ENCODE measurements at regions not wholly inside any gene's neighbourhood (a gene's known extent, or its start where the extent isn't known, plus 50 kb on each side); places are given as distances from the start of the nearest gene placed in this dataset.
"Not testable (repeated sequence)": the region's sequence is repeated elsewhere in the genome, so short reads cannot be mapped to it uniquely, and the experiment has no call there.

DNA sequence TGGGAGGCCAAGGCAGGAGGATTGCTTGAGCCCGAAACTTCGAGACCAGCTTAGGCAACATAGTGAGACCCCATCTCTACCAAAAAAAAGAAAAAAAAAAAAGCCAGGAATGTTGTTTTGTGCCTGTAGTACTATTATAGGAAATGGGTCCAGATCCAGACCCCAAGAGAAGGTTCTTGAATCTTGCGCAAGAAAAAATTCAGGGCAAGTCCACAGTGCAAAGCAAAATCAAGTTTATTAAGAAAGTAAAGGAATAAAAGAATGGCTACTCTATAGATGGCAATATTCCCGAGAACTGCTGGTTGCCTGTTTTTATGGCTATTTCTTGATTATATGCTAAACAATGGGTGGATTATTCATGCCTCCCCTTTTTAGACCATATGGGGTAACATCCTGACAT, 51.2 kb upstream of the RDX start:
- DNase-seq (ENCODE audit: insufficient read length, low spot score) (no peak), FAIRE-seq (no peak)
- no peak for TF ChIP-seq POLR2A (IDR thresholded peaks at IDR 0.05; ENCODE audit: low read depth, low read length)

DNA sequence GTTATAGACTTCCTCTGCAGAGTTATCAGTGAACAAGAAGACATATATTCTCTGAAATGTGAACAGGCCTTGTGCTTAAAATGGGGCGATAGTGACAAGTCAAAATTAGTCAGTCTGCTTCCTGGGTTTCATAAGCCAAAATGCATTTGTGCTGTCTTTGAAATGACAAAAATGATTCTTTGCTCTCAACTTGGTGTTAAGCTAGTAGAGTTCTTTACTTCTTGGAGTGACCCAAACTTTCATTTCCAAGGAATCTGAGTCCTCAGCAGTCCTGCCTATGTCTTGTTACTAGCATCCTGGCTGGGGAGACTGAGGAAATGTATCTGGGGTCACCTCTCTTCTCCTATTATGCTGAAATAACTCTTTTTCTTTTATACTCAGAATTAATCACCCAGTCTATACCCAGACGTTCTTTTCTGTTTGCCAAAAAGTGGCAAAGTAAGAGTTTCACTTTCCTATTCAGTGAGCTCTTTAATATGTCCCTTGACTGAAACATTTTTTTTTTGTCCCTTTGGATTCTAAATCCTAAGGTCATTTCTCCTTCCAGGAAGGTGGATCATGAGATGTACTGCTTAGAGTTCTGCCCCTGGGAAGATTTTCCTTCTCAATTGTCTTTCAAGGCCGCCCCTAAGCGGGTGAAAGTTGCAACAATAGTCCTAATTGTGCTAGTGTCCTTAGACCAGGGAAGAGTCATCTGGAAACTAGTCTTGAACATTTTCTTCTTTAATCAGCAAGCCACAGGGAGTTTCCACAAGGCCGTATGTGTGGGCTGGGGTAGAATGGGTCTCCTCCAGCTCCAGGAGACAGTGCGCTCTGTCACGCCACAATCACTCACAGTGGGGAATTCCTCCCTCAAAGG, 53.0 kb upstream of the RDX start:
- TF ChIP-seq POLR2A (IDR thresholded peaks at IDR 0.05; ENCODE audit: low read depth, low read length): no peak
- DNase-seq (ENCODE audit: insufficient read length, low spot score) (no peak), FAIRE-seq (no peak)

DNA sequence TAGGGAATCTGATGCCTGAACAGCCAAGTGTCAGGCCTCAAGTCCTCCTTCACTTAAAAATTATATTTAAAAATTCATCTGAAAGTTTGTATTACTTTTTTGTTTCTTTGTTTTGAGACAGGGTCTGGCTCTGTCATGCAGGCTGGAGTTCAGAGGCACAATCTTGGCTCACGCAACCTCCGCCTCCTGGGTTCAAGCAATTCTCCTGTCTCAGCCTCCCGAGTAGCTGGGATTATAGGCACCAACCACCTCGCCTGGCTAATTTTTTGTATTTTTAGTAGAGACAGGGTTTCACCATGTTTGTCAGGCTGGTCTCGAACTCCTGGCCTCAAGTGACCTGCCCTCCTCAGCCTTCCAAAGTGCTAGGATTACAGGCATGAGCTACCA, 53.6 kb upstream of the RDX start:
- DNase-seq (ENCODE audit: insufficient read length, low spot score); FAIRE-seq: not testable (repeated sequence)

DNA sequence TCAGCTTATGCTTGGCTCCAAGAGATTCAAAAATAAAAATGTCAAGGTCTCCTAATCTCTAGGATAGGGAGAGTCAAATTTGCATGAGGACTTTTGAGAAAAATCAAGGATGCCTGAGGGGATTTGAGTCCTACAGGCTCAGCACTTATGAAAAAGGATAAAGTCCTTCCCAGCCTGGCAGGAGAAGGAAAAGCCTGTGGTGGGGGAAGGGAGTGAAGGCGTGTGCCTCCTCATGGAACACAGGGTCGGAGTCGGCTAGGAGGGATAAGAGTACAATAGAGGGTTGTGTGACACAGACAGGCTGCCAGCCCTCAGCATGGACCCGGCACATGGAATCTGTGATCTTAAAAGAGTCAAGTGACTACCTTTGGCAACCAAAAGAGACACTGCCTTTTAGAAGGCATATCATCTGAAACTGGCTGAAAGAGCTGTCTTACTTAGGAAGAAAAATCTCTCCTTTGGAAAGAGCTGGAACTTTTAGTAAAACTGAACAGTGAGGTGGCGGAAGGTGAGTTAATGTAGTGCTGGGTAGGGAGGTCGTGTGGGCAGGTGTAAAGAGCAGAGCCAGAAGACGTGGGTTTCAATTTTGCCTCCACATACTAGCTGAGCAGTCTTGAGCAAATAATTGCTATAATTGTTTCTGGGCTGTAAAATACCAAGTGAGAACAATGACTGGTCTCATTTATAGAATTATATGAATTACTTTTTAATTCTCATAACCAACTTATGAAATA, 58.8 kb upstream of the RDX start:
- FAIRE-seq (no peak), DNase-seq (ENCODE audit: insufficient read length, low spot score) (no peak)
- no peak for TF ChIP-seq POLR2A (IDR thresholded peaks at IDR 0.05; ENCODE audit: low read depth, low read length)

DNA sequence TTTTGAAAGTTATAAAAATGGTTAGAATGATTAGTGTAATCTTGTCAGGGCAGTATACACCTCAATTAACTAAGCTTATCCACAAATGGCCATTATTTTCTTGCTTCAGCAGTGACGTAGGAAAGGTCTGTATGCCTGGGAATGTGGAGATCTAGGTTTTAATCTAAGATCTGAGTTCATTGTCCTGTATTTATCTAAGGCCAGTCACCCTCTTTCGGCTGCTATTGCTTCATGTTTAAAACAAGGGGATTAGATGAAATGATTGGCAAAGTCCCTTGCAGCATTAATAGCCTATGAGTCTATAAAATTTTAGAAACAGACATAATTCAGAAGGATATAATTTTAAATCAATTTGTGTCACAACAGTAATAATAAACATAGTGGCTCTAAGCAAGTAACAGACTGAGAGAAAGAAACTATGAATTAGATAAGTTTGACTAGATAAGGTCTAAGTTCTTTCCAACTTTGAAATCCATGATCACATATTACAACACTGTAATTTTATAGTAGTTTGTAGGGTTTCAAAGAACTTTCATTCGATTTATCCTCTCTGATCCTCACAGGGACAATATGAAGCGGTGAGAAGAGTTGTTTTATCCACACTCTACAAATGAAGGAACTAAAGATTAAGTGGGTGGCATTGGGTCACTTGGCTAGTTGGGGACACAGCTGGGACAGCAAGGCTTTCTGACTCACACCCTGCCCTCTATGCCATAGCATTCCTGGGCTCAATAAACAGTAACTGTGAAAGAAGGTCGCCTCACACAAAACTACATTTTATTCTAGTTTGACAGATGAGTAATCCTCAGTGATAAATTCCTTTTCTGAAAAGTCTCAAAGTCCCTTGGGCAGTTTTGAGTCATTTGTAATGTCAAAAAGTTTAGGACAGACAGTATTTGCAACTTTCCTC, 60.6 kb upstream of the RDX start:
- no peak for DNase-seq (ENCODE audit: insufficient read length, low spot score)
- FAIRE-seq: peak; percentile 86
- no peak for TF ChIP-seq POLR2A (IDR thresholded peaks at IDR 0.05; ENCODE audit: low read depth, low read length)

DNA sequence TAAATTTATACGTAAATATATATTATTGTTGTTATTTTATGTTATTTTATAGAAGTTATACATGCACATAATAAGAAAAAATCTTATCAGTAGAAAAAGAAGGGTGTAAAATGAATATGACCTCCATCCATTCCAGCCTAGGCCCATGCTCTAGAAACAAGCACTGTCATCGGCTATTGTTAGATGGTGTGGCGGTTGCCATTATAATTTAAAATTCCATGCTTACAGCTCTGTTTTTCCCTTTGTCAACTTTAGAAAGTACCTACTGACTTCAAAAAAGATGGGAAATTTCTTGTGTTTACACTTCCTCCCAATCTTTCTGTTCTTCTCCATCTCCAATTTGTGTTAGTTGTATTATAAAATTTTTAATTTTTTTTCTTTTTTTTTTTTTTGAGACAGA, 61.9 kb upstream of the RDX start:
- DNase-seq (ENCODE audit: insufficient read length, low spot score) (no peak), FAIRE-seq (no peak)
- TF ChIP-seq POLR2A (IDR thresholded peaks at IDR 0.05; ENCODE audit: low read depth, low read length): no peak

DNA sequence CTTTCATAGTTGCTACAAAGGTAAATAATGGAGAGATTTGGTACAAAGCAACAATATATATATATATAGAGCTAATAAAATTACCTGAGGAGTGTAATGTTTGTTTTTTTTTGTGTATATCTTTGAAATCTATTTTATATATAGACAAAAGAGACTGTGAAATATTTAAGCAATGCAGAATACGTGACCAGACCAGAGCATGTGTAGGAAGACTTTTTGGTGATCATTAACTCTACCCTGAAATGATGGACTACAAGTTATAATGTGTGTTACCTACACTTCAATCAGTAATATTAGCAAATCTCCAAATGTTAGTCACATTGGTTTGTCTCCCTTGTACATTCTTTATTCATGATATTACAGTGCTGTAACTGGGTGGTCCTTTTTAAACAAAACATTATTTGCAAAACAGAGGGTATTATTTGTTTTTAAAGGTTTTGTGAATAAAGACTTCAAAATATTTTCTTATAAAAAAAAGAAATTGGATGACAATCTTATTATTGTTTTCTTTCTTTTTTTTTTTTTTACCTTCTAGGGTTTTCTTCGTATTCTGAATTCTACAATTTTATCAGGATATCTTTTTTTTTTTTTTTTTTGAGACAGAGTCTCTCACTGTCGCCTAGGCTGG, 64.5 kb upstream of the RDX start:
- not testable (repeated sequence) for FAIRE-seq; DNase-seq (ENCODE audit: insufficient read length, low spot score)

DNA sequence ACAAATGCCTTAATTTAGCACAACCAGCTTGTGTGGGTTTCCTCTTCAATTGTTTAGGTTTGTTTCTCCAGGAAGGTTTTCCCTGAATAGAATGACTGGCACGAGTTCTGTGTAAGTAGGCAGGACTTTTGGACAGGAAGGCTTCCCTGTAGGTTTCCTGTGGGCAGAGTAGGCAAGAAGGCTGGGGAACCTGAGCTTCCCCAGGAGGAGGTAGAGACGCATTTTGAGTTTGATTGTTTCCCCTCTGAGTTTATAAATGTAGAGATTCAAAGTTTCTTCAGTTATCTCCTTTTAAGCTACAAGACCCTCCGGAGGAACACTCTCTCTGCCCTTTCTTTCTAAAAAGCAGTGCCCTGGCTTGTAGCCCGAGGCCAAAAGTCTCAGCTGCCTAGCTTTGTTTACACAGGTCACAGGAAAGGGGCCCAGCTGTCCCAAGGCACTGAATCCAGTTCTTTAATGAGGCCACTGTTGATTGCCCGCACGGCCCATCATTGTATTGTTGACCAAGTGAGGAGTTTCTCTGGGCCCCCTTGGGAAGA, 66.6 kb upstream of the RDX start:
- TF ChIP-seq POLR2A (IDR thresholded peaks at IDR 0.05; ENCODE audit: low read depth, low read length): no peak
- peak; percentile 57 for FAIRE-seq
- DNase-seq (ENCODE audit: insufficient read length, low spot score): no peak

DNA sequence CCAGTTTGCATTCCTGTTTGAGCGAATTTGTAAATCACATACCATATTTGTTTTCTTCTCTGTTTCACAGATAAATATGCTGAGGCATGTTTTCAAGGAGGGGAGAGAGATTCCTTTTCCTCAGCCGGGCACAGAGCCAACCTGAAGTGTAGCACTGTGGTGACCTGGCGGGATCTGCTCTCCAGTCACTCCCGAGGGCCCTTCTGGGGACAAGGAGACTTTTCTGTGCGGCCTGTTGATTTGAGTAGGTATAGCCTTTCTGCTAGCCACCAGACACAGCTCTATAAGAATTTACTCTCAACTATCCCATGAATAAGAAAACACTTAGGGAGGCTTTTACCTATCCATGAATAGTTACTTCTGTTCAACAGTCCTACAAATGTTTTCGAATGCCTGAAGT, 63.5 kb upstream of the FDX1 start:
- no peak for DNase-seq (ENCODE audit: insufficient read length, low spot score)
- no peak for FAIRE-seq
- TF ChIP-seq POLR2A (IDR thresholded peaks at IDR 0.05; ENCODE audit: low read depth, low read length): no peak

DNA sequence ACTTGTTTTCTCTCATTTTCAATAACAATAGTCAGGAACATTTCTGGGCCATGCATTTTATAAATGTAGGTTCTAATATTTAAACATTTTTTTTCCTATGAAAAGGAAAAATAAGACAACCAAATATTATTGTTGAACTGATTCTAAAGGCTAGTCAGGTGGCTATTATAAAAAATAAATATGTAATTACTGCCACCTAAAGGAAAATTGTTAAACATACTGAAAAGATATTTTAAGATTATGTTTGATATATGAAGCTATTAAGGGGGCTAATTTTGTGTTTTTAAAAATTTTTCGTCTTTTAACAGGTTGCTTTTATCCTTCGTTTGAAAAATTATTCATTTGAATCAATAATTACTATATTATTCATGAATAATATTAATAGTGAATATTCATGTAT, 62.2 kb upstream of the FDX1 start:
- no peak for TF ChIP-seq POLR2A (IDR thresholded peaks at IDR 0.05; ENCODE audit: low read depth, low read length)
- DNase-seq (ENCODE audit: insufficient read length, low spot score) (no peak), FAIRE-seq (no peak)

DNA sequence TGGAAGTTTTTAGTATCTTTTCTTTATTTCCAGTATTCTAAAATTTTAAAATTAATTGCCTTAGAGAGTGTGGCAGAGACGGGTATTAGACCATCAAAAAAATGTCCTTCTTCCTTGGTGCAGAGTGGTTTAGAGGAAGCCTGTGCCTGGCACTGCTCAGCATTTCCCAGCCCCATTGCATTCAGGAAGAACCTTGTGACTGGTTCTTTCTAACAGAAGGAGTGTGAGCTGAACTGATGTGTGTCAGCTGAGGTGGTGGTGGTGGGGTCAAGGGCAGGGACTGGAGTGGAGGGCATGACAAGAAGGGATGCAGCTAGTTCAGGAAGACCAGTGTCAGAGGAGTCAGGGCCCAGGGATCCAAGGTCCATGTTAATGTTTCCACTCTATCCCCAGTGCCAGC, 58.7 kb upstream of the FDX1 start:
- FAIRE-seq: no peak
- TF ChIP-seq POLR2A (IDR thresholded peaks at IDR 0.05; ENCODE audit: low read depth, low read length): no peak

DNA sequence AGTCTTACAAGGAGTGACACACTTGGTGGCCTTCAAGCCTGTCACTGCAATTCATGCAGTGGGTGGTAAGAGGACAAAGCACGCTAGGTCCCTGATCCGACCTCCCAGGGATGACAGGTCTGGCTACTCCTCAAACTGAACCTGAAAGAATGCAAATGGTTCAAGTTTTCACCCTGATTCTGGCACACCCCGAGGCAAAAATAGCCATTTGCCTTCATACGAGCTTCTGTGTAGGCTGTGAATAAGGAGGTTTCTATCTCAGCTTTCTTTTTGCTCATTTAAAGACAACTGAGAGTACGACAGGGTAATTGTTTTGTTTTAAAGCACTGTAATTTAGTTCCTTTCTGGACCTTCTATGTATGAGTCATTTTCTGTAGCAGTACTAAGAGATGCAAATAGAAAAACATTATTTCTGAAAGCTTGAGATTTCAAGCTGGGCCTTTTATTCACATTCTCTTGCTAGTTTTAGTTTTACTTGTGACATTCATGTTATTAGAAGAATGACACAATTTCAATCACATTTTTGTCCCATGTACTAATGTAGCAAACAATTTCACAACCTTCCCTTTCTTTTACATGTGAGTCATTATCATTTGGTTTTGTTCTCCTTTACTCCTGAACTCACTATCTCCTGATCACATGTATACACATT, 56.6 kb upstream of the FDX1 start:
- TF ChIP-seq POLR2A (IDR thresholded peaks at IDR 0.05; ENCODE audit: low read depth, low read length): no peak
- DNase-seq (ENCODE audit: insufficient read length, low spot score) (no peak), FAIRE-seq (peak; percentile 45)

More for the DNA sequence above, 58.7 kb upstream of the FDX1 start:
- DNase-seq (ENCODE audit: insufficient read length, low spot score): no peak

DNA sequence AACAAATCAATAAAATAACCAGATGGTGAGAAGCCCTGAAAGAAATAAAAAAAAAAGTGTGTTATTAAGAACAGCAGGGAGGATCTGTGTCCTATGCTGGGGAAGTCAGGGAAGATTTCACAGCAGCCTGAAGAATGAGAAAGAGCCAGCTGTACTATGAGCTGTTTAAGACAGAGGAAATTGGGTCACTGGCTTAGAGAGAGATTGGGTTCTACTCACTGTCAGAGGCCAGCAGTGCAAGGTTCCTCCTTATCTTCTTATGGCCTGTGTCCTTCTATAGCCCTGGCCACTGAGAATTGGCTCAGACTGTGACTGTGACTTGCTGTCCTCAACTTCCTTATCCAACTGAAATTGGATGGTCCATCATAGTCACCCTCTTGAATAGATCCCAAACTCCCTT, 54.8 kb upstream of the FDX1 start:
- FAIRE-seq (no peak), DNase-seq (ENCODE audit: insufficient read length, low spot score) (no peak)
- no peak for TF ChIP-seq POLR2A (IDR thresholded peaks at IDR 0.05; ENCODE audit: low read depth, low read length)

All from H54 (cell line).